Psoas muscle (tissue), 7 donors: ENCODE measurements at regions not wholly inside any gene's neighbourhood (a gene's known extent, or its start where the extent isn't known, plus 50 kb on each side); places are given as distances from the start of the nearest gene placed in this dataset.
"Not testable (repeated sequence)": the region's sequence is repeated elsewhere in the genome, so short reads cannot be mapped to it uniquely, and the experiment has no call there.

ENCODE experiments used
- ATAC-seq, 4 donors: fragments of 200-7000 bp; cut with Tn5 transposase; one replicate each; pipeline ENCODE4 v1.9.1; 2020; ENCODE audit warnings: moderate library complexity in 3 of 4, mild to moderate bottlenecking in 2 of 4
- DNase-seq, 2 donors: peaks; one replicate each; pipeline ENCODE4 v3.0.0-alpha.2; 2020
- H3K27ac ChIP-seq: fragments of 200-600 bp; one replicate; pipeline ENCODE4 v1.8.0; 2022
- H3K27me3 ChIP-seq, 3 donors: fragments of 200-600 bp in 1 of 3; one replicate each; pipeline versions ENCODE4 v1.6.1 to v1.8.0; 2013 to 2022; ENCODE audit warnings: low read length in 2 of 3, mild to moderate bottlenecking in 2 of 3, moderate library complexity in 1 of 3; ENCODE audit not compliant: insufficient read depth in 3 of 3
- H3K36me3 ChIP-seq, 2 donors: fragments of 200-600 bp in 1 of 2; one replicate each; pipeline versions ENCODE4 v1.6.1 to v1.8.0; 2013 to 2022; ENCODE audit warnings: low read depth in 1 of 2, mild to moderate bottlenecking in 1 of 2, moderate library complexity in 1 of 2; ENCODE audit not compliant: insufficient read depth in 1 of 2
- H3K4me1 ChIP-seq: fragments of 200-600 bp; one replicate; pipeline ENCODE4 v1.8.0; 2022
- H3K4me3 ChIP-seq: fragments of 200-600 bp; one replicate; pipeline ENCODE4 v1.8.0; 2022; ENCODE audit warnings: mild to moderate bottlenecking
- H3K9me3 ChIP-seq: fragments of 200-600 bp; one replicate; pipeline ENCODE4 v1.8.0; 2022
- WGBS, 3 donors: extraction: QIAGEN DNeasy Blood & Tissue Kit; methylation state at CpG; one replicate each; pipeline versions ENCODE4 v1.1.6 to v1.1.7; 2013; 5-methylcytosine and 5-hydroxymethylcytosine counted together
- intact Hi-C, 2 donors: fragments of 100-400 bp; cut with DNase I; formaldehyde crosslinking; loops; one replicate each; pipeline versions ENCODE4 v1.11.0 to v1.14.2; 2022
- TF ChIP-seq, protein P1 (sequence below): fragments of 200-600 bp; IDR thresholded peaks from one replicate; pipeline ENCODE4 v1.8.0; 2022; ENCODE audit warnings: antibody characterized with exemption
- donor health status: healthy with polysubstance abuse.
- donor health status: DM: no; HTN: no; CAD: no; lungs with moderate emphysema.
- donor health status: Bipolar disorder and iron deficiency.
- donor health status: healthy.
- donor health status: DM: yes; HTN: yes; CAD: no.
- donor health status: DM: no; HTN: no; CAD: no.
- donor health status: DM: yes; HTN: yes; CAD: no.

GRCh38 chr19:20273951-20274570 lies 107.0 kb downstream of the ZNF486 start:
- ATAC-seq (no peak), DNase-seq (no peak)
- Histone ChIP-seq H3K9me3 (no peaks in the 10 kb centered on the region), H3K27me3 (no peaks in the 10 kb centered on the region), H3K36me3 (no peaks in the 10 kb centered on the region), H3K4me3 (no peak overlapping the region), H3K4me1 (no peaks in the 10 kb centered on the region), H3K27ac (no peak overlapping the region)
- intact Hi-C loops = no loop called here
- TF ChIP-seq, protein P1, sequence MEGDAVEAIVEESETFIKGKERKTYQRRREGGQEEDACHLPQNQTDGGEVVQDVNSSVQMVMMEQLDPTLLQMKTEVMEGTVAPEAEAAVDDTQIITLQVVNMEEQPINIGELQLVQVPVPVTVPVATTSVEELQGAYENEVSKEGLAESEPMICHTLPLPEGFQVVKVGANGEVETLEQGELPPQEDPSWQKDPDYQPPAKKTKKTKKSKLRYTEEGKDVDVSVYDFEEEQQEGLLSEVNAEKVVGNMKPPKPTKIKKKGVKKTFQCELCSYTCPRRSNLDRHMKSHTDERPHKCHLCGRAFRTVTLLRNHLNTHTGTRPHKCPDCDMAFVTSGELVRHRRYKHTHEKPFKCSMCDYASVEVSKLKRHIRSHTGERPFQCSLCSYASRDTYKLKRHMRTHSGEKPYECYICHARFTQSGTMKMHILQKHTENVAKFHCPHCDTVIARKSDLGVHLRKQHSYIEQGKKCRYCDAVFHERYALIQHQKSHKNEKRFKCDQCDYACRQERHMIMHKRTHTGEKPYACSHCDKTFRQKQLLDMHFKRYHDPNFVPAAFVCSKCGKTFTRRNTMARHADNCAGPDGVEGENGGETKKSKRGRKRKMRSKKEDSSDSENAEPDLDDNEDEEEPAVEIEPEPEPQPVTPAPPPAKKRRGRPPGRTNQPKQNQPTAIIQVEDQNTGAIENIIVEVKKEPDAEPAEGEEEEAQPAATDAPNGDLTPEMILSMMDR = no peak
- 65 to 83% (median 68%) methylated on average over 4 of the region's 4 CpGs for WGBS, 3 donors

GRCh38 chr19:20273376-20273775 lies 106.4 kb downstream of the ZNF486 start:
- intact Hi-C loops = no loop called here
- no peak for DNase-seq
- no peaks in the 10 kb centered on the region for H3K9me3 ChIP-seq
- ATAC-seq = no peak
- no peak overlapping the region for H3K4me3 ChIP-seq
- 25 to 37% (median 34%) methylated on average over 3 of the region's 3 CpGs for WGBS, 3 donors
- no peaks in the 10 kb centered on the region for H3K4me1 ChIP-seq
- H3K36me3 ChIP-seq = no peaks in the 10 kb centered on the region
- TF ChIP-seq, protein P1 = no peak
- no peaks in the 10 kb centered on the region for H3K27me3 ChIP-seq
- no peak overlapping the region for H3K27ac ChIP-seq

GRCh38 chr19:20272627-20273010 lies 105.6 kb downstream of the ZNF486 start:
- H3K9me3 ChIP-seq, H3K27ac ChIP-seq, H3K4me1 ChIP-seq, H3K27me3 ChIP-seq, intact Hi-C loops, H3K36me3 ChIP-seq, H3K4me3 ChIP-seq, ATAC-seq, DNase-seq: not testable (repeated sequence)
- WGBS, 3 donors = 81 to 92% (median 90%) methylated on average over 8 of the region's 8 CpGs

DNA sequence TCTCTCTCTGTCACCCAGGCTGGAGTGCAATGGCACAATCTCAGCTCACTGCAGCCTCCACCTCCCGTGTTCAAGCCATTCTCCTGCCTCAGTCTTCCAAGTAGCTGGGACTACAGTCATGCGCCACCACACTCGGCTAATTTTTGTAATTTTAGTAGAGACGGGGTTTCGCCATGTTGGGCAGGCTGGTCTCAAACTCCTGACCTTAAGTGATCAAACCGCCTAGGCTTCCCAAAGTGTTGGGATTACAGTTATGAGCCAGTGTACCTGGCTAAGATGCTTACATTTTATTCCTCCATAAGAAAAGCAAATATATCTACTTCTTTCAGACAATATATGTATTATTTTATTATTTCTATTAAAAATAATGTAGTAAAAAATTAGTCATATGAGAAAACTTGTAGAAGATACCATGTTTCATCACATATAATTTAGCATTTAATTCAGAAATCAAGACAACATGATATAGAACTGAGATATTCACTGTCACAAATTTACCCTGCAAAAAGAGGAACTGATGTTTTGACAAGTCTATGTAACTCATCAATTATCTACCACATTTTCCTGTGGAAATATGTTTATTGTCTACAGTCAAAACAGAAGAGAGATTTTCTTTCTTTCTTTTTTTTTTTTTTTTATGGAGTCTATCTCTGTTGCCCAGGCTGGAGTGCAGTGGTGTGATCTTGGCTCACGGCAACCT lies 105.1 kb downstream of the ZNF486 start:
- H3K27me3 ChIP-seq, intact Hi-C loops, H3K4me1 ChIP-seq, H3K27ac ChIP-seq, DNase-seq, ATAC-seq, H3K36me3 ChIP-seq, H3K9me3 ChIP-seq, H3K4me3 ChIP-seq: not testable (repeated sequence)
- WGBS, 3 donors = 89 to 93% (median 92%) methylated on average over 7 of the region's 7 CpGs

DNA sequence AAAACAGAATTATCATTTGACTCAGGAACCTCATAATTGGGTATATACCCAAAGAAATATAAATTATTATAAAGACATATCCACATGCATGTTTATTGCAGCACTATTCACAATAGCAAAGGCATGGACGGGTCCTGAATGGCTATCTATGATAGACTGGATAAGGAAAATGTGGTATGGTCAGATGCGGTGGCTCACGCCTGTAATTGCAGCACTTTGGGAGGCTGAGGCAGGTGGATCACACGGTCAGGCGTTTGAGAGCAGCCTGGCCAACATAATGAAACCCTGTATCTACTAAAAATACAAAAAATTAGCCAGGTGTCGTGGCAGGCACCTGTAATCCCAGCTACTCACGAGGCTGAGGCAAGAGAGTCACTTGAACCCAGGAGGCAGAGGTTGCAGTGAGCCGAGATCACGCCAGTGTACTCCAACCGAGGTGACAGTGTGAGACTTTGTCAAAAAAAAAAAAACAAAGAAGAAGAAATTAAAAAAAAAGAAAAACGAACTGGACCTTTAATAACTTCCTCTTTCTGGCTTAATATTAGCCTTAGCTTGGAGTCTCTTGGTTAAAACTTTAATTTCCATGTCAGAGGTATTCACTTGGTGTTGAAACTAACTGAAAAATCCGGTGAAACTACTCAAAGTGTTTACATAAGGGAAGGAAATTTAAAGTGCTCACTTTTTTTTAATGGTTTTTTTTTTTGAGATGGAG lies 104.4 kb downstream of the ZNF486 start:
- 70 to 72% (median 71%) methylated on average over 12 of the region's 12 CpGs for WGBS, 3 donors
- Histone ChIP-seq H3K4me1 (no peaks in the 10 kb centered on the region), H3K27ac (no peak overlapping the region), H3K9me3 (no peaks in the 10 kb centered on the region), H3K27me3 (no peaks in the 10 kb centered on the region), H3K36me3 (no peaks in the 10 kb centered on the region), H3K4me3 (no peak overlapping the region)
- intact Hi-C loops = no loop called here
- ATAC-seq = no peak
- no peak for DNase-seq
- TF ChIP-seq, protein P1 = no peak
